ENCODE measurements at regions not wholly inside any gene's neighbourhood (a gene's known extent, or its start where the extent isn't known, plus 50 kb on each side); places are given as distances from the start of the nearest gene placed in this dataset.

DNA sequence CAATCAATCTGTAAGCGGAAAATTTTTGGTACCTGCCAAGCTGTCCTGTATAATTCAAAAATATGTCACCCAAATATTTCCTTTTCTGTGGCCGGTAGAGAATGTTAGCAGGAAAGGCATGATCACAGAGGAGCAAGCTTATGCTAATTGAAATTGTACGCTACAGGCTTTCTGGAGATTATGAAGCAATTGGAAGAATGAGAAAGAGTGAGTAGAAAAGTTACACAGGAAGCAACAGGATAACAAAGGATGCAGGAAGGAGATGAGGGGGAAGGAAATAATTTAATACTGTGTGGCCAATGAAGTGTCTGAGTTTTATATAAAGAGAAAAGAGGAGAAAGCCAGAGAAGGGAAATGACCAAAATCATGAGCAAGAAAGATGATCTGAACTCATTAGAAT lies 627.2 kb upstream of the STXBP6 start:
- no peaks in the 10 kb centered on the region for H3K4me1 ChIP-seq
- no peaks in the 10 kb centered on the region for H3K9me3 ChIP-seq
- DNase-seq (ENCODE audit: low spot score in 2 of 2): no peak
- no peak overlapping the region for H3K27ac ChIP-seq
- no peaks in the 10 kb centered on the region for H3K36me3 ChIP-seq
- no peak overlapping the region for H3K4me3 ChIP-seq
- TF ChIP-seq POLR2AphosphoS5 (IDR thresholded peaks at IDR 0.05) (no peak), CTCF (IDR thresholded peaks at IDR 0.05) (no peak), POLR2A (IDR thresholded peaks at IDR 0.05) (no peak)
- H3K27me3 ChIP-seq: no peaks in the 10 kb centered on the region
- intact Hi-C loops (cut with DNase I; ENCODE audit: low total_unique reads): no loop called here

GRCh38 chr14:25667387-25667786 lies 617.4 kb upstream of the STXBP6 start:
- no peak overlapping the region for H3K27ac ChIP-seq
- H3K4me1 ChIP-seq: no peaks in the 10 kb centered on the region
- DNase-seq (ENCODE audit: low spot score in 2 of 2): no peak
- H3K4me3 ChIP-seq: no peak overlapping the region
- H3K9me3 ChIP-seq: peaks cover 0 to 3% of the 10 kb centered on the region in 2 donors
- H3K36me3 ChIP-seq: no peaks in the 10 kb centered on the region
- H3K27me3 ChIP-seq: no peaks in the 10 kb centered on the region
- no peak for TF ChIP-seq POLR2AphosphoS5 (IDR thresholded peaks at IDR 0.05)
- no peak for TF ChIP-seq POLR2A (IDR thresholded peaks at IDR 0.05)
- TF ChIP-seq CTCF (IDR thresholded peaks at IDR 0.05): no peak
- intact Hi-C loops (cut with DNase I; ENCODE audit: low total_unique reads): no loop called here

- TF ChIP-seq POLR2A (IDR thresholded peaks at IDR 0.05): no peak
- no peak for TF ChIP-seq POLR2AphosphoS5 (IDR thresholded peaks at IDR 0.05)
- TF ChIP-seq CTCF (IDR thresholded peaks at IDR 0.05): no peak
- H3K36me3 ChIP-seq: no peaks in the 10 kb centered on the region
- intact Hi-C loops (cut with DNase I; ENCODE audit: low total_unique reads): no loop called here
- no peak overlapping the region for H3K4me3 ChIP-seq
- no peak for DNase-seq (ENCODE audit: low spot score in 2 of 2)
- no peak overlapping the region for H3K27ac ChIP-seq
- no peaks in the 10 kb centered on the region for H3K27me3 ChIP-seq
- H3K9me3 ChIP-seq: peaks cover 0 to 3% of the 10 kb centered on the region in 2 donors
- H3K4me1 ChIP-seq: no peaks in the 10 kb centered on the region
Observed at GRCh38 chr14:25666877-25667276, 616.9 kb upstream of the STXBP6 start.

DNA sequence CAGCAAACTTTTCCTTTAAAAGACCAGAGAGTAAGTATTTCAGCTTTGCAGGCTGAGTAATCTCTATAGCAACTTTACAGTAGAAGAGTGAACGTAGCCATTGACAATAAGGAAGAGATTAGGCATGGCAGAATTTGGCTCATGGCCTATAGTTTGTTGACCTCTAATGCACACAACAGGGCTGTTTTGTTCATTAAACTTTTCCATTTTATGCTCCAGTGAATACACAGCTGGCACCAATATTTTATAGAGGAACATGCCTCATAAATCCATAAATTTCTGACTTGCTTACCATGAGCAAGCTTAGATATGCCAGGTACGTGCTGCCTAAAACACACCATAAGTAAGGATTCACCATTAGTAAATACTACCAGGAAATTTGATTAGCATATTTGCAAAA lies 609.0 kb upstream of the STXBP6 start:
- no peak for TF ChIP-seq CTCF (IDR thresholded peaks at IDR 0.05)
- no peak for TF ChIP-seq POLR2A (IDR thresholded peaks at IDR 0.05)
- TF ChIP-seq POLR2AphosphoS5 (IDR thresholded peaks at IDR 0.05): no peak
- Histone ChIP-seq H3K9me3 (no peaks in the 10 kb centered on the region), H3K4me3 (no peak overlapping the region), H3K27ac (no peak overlapping the region), H3K27me3 (no peaks in the 10 kb centered on the region), H3K36me3 (no peaks in the 10 kb centered on the region), H3K4me1 (no peaks in the 10 kb centered on the region)
- DNase-seq (ENCODE audit: low spot score in 2 of 2): no peak
- intact Hi-C loops (cut with DNase I; ENCODE audit: low total_unique reads): no loop called here

DNA sequence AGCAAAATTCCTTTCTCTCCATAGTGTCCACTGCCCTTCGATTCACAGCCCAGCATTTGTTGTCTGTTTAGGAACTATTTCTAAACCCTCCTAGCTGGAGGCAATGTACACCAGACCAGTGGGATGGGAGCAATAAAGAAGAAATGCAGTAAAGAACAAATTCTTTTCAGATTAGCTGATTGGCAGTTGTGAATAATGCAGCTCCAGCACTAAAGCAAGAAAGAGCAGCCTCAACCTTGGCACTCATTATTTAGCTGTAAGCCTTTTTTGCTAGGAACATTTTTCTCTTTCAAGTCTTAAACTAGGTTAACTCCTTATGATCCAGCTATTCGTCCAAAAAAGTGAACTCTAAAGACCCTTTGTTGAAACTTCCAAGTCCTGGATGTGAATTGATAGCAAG lies 580.5 kb upstream of the STXBP6 start:
- no peak for TF ChIP-seq POLR2A (IDR thresholded peaks at IDR 0.05)
- TF ChIP-seq POLR2AphosphoS5 (IDR thresholded peaks at IDR 0.05): no peak
- no peak for TF ChIP-seq CTCF (IDR thresholded peaks at IDR 0.05)
- intact Hi-C loops (cut with DNase I; ENCODE audit: low total_unique reads): no loop called here
- H3K27me3 ChIP-seq: no peaks in the 10 kb centered on the region
- no peak for DNase-seq (ENCODE audit: low spot score in 2 of 2)
- H3K27ac ChIP-seq: no peak overlapping the region
- H3K4me3 ChIP-seq: no peak overlapping the region
- H3K36me3 ChIP-seq: no peaks in the 10 kb centered on the region
- H3K9me3 ChIP-seq: no peaks in the 10 kb centered on the region
- H3K4me1 ChIP-seq: no peaks in the 10 kb centered on the region

Measured in breast epithelium (tissue), 4 donors.